ENCODE measurements at regions not wholly inside any gene's neighbourhood (a gene's known extent, or its start where the extent isn't known, plus 50 kb on each side); places are given as distances from the start of the nearest gene placed in this dataset.

GRCh38 chr22:47854251-47854650 is 1091.8 kb downstream of the TBC1D22A start:
- Histone ChIP-seq H3K4me1 (ENCODE audit: insufficient read depth) (no peaks in the 10 kb centered on the region), H3F3A (replicated peaks; ENCODE audit: low read depth) (no peaks in the 10 kb centered on the region), H3K4me2 (no peak overlapping the region), H3K4me3 (no peak overlapping the region), H4K20me1 (replicated peaks; ENCODE audit: insufficient read depth) (no peaks in the 10 kb centered on the region), H3K36me3 (ENCODE audit: insufficient read depth) (no peaks in the 10 kb centered on the region), H2AFZ (no peak overlapping the region), H3K9me2 (ENCODE audit: insufficient read depth) (no peaks in the 10 kb centered on the region), H3K27ac (ENCODE audit: low read depth) (no peak overlapping the region), H3K27me3 (ENCODE audit: insufficient read depth) (no peaks in the 10 kb centered on the region), H3K79me2 (replicated peaks; ENCODE audit: insufficient read depth) (no peaks in the 10 kb centered on the region)
- TF ChIP-seq CREB1 (CRISPR knock-in tag; IDR thresholded peaks at IDR 0.05; ENCODE audit: low read depth) (no peak), ETS1 (IDR thresholded peaks at IDR 0.05) (no peak), ZNF462 (CRISPR knock-in tag; IDR thresholded peaks at IDR 0.05) (no peak), ZNF114 (CRISPR knock-in tag; IDR thresholded peaks at IDR 0.05) (no peak), STAT1 (IDR thresholded peaks at IDR 0.05; ENCODE audit: unreplicated experiment) (no peak), ZNF331 (CRISPR knock-in tag; IDR thresholded peaks at IDR 0.05; ENCODE audit: low read depth) (no peak), POLR2AphosphoS5 (IDR thresholded peaks at IDR 0.05; ENCODE audit: low read depth) (no peak)
- DNase-seq (ENCODE audit: low spot score) (no peak), ATAC-seq (no peak)
- Mint-ChIP-seq H3K4me3 (no peak overlapping the region), H3K27ac (no peak overlapping the region), H3K36me3 (ENCODE audit: low read depth) (peaks cover 3% of the 10 kb centered on the region; the same call in 2 of the 3 replicates), H3K4me1 (no peaks in the 10 kb centered on the region), H3K9me3 (peaks cover 61% of the 10 kb centered on the region), H3K27me3 (ENCODE audit: insufficient read depth, low read depth, poor library complexity) (no peaks in the 10 kb centered on the region)

All from GM23338 (cell line).